SK-N-SH treated with all-trans-retinoic acid at 6 μM for 48 hours (cell line): ENCODE measurements at regions not wholly inside any gene's neighbourhood (a gene's known extent, or its start where the extent isn't known, plus 50 kb on each side); places are given as distances from the start of the nearest gene placed in this dataset.

Experiments
- ATAC-seq: fragments of 200-7000 bp; cut with Tn5 transposase; 3 replicates; pipeline ENCODE4 v1.9.1; 2020; ENCODE audit warnings: mild to moderate bottlenecking, moderate library complexity
- ARNTL ChIP-seq: fragments of 450-650 bp; formaldehyde crosslinking; IDR thresholded peaks from 2 replicates; pipeline ENCODE4 v1.5.0; 2020; ENCODE audit warnings: low read depth, mild to moderate bottlenecking, moderate library complexity, borderline replicate concordance
- BACH2 ChIP-seq: fragments of 250-450 bp; sonication (Bioruptor Pico); IDR thresholded peaks from 2 replicates; pipeline ENCODE4 v1.9.0; 2021; ENCODE audit warnings: mild to moderate bottlenecking, borderline replicate concordance
- CSDC2 ChIP-seq: fragments of 250-450 bp; sonication (Bioruptor Pico); IDR thresholded peaks from 2 replicates; pipeline ENCODE4 v1.5.0; 2020; ENCODE audit warnings: mild to moderate bottlenecking, moderate library complexity
- GLIS3 ChIP-seq: fragments of 250-450 bp; sonication (Bioruptor Pico); IDR thresholded peaks from 2 replicates; pipeline ENCODE4 v1.5.0; 2020; ENCODE audit warnings: mild to moderate bottlenecking, moderate library complexity
- ISL1 ChIP-seq: fragments of 250-450 bp; sonication (Bioruptor Pico); IDR thresholded peaks from 2 replicates; pipeline ENCODE4 v2.1.2; 2022; ENCODE audit warnings: mild to moderate bottlenecking, moderate library complexity
- OSR1 ChIP-seq: fragments of 250-450 bp; sonication (Bioruptor Pico); IDR thresholded peaks from 2 replicates; pipeline ENCODE4 v1.8.0; 2022; ENCODE audit warnings: moderate library complexity, mild to moderate bottlenecking, inconsistent platforms
- RARB ChIP-seq: fragments of 250-450 bp; sonication (Bioruptor Pico); IDR thresholded peaks from 2 replicates; pipeline ENCODE4 v1.8.0; 2021; ENCODE audit warnings: mild to moderate bottlenecking, moderate library complexity
- TCF4 ChIP-seq: fragments of 250-450 bp; sonication (Bioruptor Pico); IDR thresholded peaks from 2 replicates; pipeline ENCODE4 v1.8.0; 2021; ENCODE audit warnings: mild to moderate bottlenecking, moderate library complexity, borderline replicate concordance
- TOX ChIP-seq: fragments of 250-450 bp; sonication (Bioruptor Pico); IDR thresholded peaks from 2 replicates; pipeline ENCODE4 v1.8.0; 2021; ENCODE audit warnings: mild to moderate bottlenecking, moderate library complexity, borderline replicate concordance
- ZC3H10 ChIP-seq: fragments of 250-450 bp; sonication (Bioruptor Pico); IDR thresholded peaks from 2 replicates; pipeline ENCODE4 v1.5.1; 2021; ENCODE audit warnings: mild to moderate bottlenecking, moderate library complexity
- ZFP3 ChIP-seq: fragments of 250-450 bp; sonication (Bioruptor Pico); IDR thresholded peaks from 2 replicates; pipeline ENCODE4 v1.5.0; 2020; ENCODE audit warnings: mild to moderate bottlenecking, moderate library complexity
- ZFP30 ChIP-seq: fragments of 450-650 bp; formaldehyde crosslinking; IDR thresholded peaks from 2 replicates; pipeline ENCODE4 v1.5.0; 2022; ENCODE audit warnings: mild to moderate bottlenecking, moderate library complexity
- ZNF565 ChIP-seq: fragments of 450-650 bp; formaldehyde crosslinking; conservative IDR thresholded peaks from 2 replicates; pipeline ENCODE4 v1.5.0; 2020; ENCODE audit warnings: low read depth, mild to moderate bottlenecking, moderate library complexity
- ZNF70 ChIP-seq: fragments of 450-650 bp; formaldehyde crosslinking; IDR thresholded peaks from 2 replicates; pipeline ENCODE4 v1.5.0; 2020; ENCODE audit warnings: mild to moderate bottlenecking, moderate library complexity
- ZNF8 ChIP-seq: fragments of 450-650 bp; formaldehyde crosslinking; IDR thresholded peaks from 2 replicates; pipeline ENCODE4 v1.5.0; 2020; ENCODE audit warnings: mild to moderate bottlenecking, moderate library complexity
- TF ChIP-seq, protein P1 (sequence below): fragments of 250-450 bp; sonication (Bioruptor Pico); IDR thresholded peaks from 2 replicates; pipeline ENCODE4 v1.5.0; 2020; ENCODE audit warnings: mild to moderate bottlenecking, moderate library complexity
- TF ChIP-seq, protein P2 (sequence below): fragments of 250-450 bp; sonication (Bioruptor Pico); IDR thresholded peaks from 2 replicates; pipeline ENCODE4 v1.8.0; 2020; ENCODE audit warnings: mild to moderate bottlenecking, moderate library complexity, borderline replicate concordance
- TF ChIP-seq, protein P3 (sequence below): fragments of 250-450 bp; sonication (Bioruptor Pico); IDR thresholded peaks from 2 replicates; pipeline ENCODE4 v1.5.1; 2020; ENCODE audit warnings: low read depth, mild to moderate bottlenecking, moderate library complexity
- TF ChIP-seq, protein P4 (sequence below): fragments of 250-450 bp; sonication (Bioruptor Pico); IDR thresholded peaks from 2 replicates; pipeline ENCODE4 v1.8.0; 2021; ENCODE audit warnings: low read depth, mild to moderate bottlenecking, moderate library complexity, borderline replicate concordance

DNA sequence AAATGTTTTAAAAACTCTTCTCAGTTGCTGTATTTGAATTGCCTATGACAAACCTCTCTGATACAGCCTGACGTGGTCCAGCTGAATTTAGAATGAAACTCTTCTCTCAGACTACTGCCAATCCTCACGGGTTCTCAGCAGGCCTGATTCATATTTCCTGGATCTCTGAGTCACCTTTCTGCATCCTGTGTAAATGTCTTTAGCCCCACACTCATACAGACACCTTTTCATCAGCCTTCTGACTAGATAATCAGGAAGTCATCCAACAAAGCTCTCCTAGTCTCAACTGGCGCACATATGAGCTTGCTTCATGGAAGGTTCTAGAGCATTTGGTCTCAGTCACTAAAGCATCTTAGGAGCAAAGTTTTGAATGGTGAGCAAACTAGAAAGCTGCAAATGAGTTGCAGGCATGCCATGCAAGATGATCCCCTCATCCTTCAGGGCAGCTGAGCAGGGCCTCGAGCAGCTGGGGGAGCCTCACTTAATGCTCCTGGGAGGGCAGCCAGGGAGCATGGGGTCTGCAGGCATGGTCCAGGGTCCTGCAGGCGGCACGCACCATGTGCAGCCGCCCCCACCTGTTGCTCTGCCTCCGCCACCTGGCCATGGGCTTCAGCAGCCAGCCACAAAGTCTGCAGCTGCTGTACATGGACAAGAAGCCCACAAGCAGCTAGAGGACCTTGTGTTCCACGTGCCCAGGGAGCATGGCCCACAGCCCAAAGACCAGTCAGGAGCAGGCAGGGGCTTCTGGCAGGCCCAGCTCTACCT lies 182.8 kb downstream of the ARHGAP12 start:
- peak; percentile 92 for ATAC-seq
- TF ChIP-seq TOX (CRISPR knock-in tag), result no peak
- no peak for TF ChIP-seq OSR1
- no peak for TF ChIP-seq ZC3H10 (CRISPR knock-in tag)
- TF ChIP-seq ZFP30 (CRISPR knock-in tag), result no peak
- TF ChIP-seq, protein P1, sequence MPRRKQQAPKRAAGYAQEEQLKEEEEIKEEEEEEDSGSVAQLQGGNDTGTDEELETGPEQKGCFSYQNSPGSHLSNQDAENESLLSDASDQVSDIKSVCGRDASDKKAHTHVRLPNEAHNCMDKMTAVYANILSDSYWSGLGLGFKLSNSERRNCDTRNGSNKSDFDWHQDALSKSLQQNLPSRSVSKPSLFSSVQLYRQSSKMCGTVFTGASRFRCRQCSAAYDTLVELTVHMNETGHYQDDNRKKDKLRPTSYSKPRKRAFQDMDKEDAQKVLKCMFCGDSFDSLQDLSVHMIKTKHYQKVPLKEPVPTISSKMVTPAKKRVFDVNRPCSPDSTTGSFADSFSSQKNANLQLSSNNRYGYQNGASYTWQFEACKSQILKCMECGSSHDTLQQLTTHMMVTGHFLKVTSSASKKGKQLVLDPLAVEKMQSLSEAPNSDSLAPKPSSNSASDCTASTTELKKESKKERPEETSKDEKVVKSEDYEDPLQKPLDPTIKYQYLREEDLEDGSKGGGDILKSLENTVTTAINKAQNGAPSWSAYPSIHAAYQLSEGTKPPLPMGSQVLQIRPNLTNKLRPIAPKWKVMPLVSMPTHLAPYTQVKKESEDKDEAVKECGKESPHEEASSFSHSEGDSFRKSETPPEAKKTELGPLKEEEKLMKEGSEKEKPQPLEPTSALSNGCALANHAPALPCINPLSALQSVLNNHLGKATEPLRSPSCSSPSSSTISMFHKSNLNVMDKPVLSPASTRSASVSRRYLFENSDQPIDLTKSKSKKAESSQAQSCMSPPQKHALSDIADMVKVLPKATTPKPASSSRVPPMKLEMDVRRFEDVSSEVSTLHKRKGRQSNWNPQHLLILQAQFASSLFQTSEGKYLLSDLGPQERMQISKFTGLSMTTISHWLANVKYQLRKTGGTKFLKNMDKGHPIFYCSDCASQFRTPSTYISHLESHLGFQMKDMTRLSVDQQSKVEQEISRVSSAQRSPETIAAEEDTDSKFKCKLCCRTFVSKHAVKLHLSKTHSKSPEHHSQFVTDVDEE, result no peak
- TF ChIP-seq, protein P2, sequence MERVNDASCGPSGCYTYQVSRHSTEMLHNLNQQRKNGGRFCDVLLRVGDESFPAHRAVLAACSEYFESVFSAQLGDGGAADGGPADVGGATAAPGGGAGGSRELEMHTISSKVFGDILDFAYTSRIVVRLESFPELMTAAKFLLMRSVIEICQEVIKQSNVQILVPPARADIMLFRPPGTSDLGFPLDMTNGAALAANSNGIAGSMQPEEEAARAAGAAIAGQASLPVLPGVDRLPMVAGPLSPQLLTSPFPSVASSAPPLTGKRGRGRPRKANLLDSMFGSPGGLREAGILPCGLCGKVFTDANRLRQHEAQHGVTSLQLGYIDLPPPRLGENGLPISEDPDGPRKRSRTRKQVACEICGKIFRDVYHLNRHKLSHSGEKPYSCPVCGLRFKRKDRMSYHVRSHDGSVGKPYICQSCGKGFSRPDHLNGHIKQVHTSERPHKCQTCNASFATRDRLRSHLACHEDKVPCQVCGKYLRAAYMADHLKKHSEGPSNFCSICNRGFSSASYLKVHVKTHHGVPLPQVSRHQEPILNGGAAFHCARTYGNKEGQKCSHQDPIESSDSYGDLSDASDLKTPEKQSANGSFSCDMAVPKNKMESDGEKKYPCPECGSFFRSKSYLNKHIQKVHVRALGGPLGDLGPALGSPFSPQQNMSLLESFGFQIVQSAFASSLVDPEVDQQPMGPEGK (CRISPR knock-in tag), result no peak
- TF ChIP-seq ISL1 (CRISPR knock-in tag), result no peak
- TF ChIP-seq RARB (CRISPR knock-in tag), result no peak
- no peak for TF ChIP-seq ZNF70 (CRISPR knock-in tag)
- TF ChIP-seq ZFP3 (CRISPR knock-in tag), result no peak
- no peak for TF ChIP-seq CSDC2 (CRISPR knock-in tag)
- no peak for TF ChIP-seq BACH2
- no peak for TF ChIP-seq ZNF565
- TF ChIP-seq GLIS3, result no peak
- TF ChIP-seq, protein P3, sequence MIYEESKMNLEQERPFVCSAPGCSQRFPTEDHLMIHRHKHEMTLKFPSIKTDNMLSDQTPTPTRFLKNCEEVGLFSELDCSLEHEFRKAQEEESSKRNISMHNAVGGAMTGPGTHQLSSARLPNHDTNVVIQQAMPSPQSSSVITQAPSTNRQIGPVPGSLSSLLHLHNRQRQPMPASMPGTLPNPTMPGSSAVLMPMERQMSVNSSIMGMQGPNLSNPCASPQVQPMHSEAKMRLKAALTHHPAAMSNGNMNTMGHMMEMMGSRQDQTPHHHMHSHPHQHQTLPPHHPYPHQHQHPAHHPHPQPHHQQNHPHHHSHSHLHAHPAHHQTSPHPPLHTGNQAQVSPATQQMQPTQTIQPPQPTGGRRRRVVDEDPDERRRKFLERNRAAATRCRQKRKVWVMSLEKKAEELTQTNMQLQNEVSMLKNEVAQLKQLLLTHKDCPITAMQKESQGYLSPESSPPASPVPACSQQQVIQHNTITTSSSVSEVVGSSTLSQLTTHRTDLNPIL (CRISPR knock-in tag), result no peak

DNA sequence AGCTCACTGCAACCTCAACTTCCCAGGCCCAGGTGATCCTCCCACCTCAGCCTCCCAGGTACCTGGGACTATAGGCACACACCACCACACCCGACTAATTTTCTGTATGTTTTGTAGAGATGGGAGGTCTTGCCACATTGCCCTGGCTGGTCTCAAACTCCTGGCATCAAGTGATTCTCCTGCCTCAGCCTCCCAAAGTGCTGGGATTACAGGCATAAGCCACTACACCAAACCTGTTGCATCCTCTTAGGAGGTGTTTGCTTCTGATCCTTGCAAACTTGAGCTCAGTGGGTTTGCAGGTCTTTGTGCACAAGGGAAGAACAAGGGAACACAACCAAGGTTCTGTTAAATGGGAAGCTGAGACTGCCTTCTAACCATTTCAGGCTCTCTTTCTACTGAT lies 184.6 kb downstream of the ARHGAP12 start:
- no peak for ATAC-seq
- TF ChIP-seq ZNF70 (CRISPR knock-in tag) (no peak), ZC3H10 (CRISPR knock-in tag) (no peak), BACH2 (no peak), TOX (CRISPR knock-in tag) (no peak), ZNF8 (CRISPR knock-in tag) (no peak), ZFP3 (CRISPR knock-in tag) (no peak), CSDC2 (CRISPR knock-in tag) (no peak), ARNTL (CRISPR knock-in tag) (no peak), TCF4 (CRISPR knock-in tag) (no peak), ZNF565 (no peak), GLIS3 (no peak)
- TF ChIP-seq, protein P1, result no peak
- TF ChIP-seq, protein P4, sequence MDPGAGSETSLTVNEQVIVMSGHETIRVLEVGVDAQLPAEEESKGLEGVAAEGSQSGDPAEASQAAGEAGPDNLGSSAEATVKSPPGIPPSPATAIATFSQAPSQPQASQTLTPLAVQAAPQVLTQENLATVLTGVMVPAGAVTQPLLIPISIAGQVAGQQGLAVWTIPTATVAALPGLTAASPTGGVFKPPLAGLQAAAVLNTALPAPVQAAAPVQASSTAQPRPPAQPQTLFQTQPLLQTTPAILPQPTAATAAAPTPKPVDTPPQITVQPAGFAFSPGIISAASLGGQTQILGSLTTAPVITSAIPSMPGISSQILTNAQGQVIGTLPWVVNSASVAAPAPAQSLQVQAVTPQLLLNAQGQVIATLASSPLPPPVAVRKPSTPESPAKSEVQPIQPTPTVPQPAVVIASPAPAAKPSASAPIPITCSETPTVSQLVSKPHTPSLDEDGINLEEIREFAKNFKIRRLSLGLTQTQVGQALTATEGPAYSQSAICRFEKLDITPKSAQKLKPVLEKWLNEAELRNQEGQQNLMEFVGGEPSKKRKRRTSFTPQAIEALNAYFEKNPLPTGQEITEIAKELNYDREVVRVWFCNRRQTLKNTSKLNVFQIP, result no peak
- TF ChIP-seq, protein P3 (CRISPR knock-in tag), result no peak
- TF ChIP-seq, protein P2 (CRISPR knock-in tag), result no peak
- TF ChIP-seq, all 23 proteins: peak for 0
